ENCODE measurements at regions not wholly inside any gene's neighbourhood (a gene's known extent, or its start where the extent isn't known, plus 50 kb on each side); places are given as distances from the start of the nearest gene placed in this dataset.
A peak's percentile ranks its signal among the peaks of the same experiment; 100 is the strongest.

- no peak overlapping the region for H3K27ac ChIP-seq (ENCODE audit: extremely low read depth, low read depth, low read length)
- H3K4me1 ChIP-seq (replicated peaks in 1 of 2; ENCODE audit: control insufficient read depth in 2 of 2, insufficient read depth in 2 of 2, low read length in 2 of 2) = no peaks in the 10 kb centered on the region
- intact Hi-C loops (cut with micrococcal nuclease) = loop anchor here (1.0 to 5.0 kb wide), 2 partner anchors 513 to 1617 kb away; no protein-coding TSS in a partner anchor
- in situ Hi-C loops (cut with MboI) = loop anchor here (10.0 kb wide), 1 partner anchor 510 kb away; no protein-coding TSS in a partner anchor
- peak; percentile 79 for FAIRE-seq
- no peak overlapping the region for H2AFZ ChIP-seq (ENCODE audit: low read depth, low read length)
- no peaks in the 10 kb centered on the region; the same call in 1 of the 2 replicates for H3K9me3 ChIP-seq (replicated peaks; ENCODE audit: control insufficient read depth, insufficient read depth, low read depth, low read length)
- ChIA-PET POLR2A (no interaction called here), CTCF (ENCODE audit: low intra/inter-chr PET ratio) (interaction anchor here (0.5 to 1.4 kb wide), 5 partner anchors 513 to 1621 kb away, joined by 3 to 5 read pairs (median 4); no protein-coding TSS in a partner anchor)
- no peaks in the 10 kb centered on the region for H4K20me1 ChIP-seq (replicated peaks; ENCODE audit: control insufficient read depth, insufficient read depth, low read length)
- H3K36me3 ChIP-seq (ENCODE audit: control insufficient read depth, insufficient read depth, low read length) = no peaks in the 10 kb centered on the region
- no peaks in the 10 kb centered on the region for H3K27me3 ChIP-seq (ENCODE audit: control insufficient read depth in 2 of 2, insufficient read depth in 2 of 2, low read length in 2 of 2)
- WGBS (ENCODE audit: insufficient coverage, low coverage, missing lambda C conversion rate) = 2% methylated on average over 5 of the region's 5 CpGs
- no peak overlapping the region for H3K4me2 ChIP-seq (ENCODE audit: insufficient read depth, low read length)
- ATAC-seq = peak; percentile 45; the same call in 2 of the 3 replicates
- no peaks in the 10 kb centered on the region for H3K79me2 ChIP-seq (ENCODE audit: control insufficient read depth, insufficient read depth, low read length)
- DNase-seq (ENCODE audit: extremely low read depth in 1 of 4, low spot score in 3 of 4) = peak; percentile 16 to 44 (median 38)
- no peaks in the 10 kb centered on the region for H3K9me1 ChIP-seq (ENCODE audit: control insufficient read depth, insufficient read depth, low read length)
- BruUV-seq (replicated peaks) = no TSS peak
- no peak overlapping the region for H3K4me3 ChIP-seq
- H3K9ac ChIP-seq (ENCODE audit: insufficient read depth in 1 of 2, low read depth in 2 of 2, low read length in 2 of 2) = no peak overlapping the region
- TF ChIP-seq SMC3 (conservative IDR thresholded peaks at IDR 0.05; ENCODE audit: insufficient read depth, low read depth, low read length) (0 out of 2 replicates have a peak, but pooled peaks have one; percentile 27), REST (IDR thresholded peaks at IDR 0.05; ENCODE audit: borderline replicate concordance) (peak; percentile 27; the same call in 1 of the 2 replicates), REST (CRISPR knock-in tag; IDR thresholded peaks at IDR 0.05; ENCODE audit: low read depth) (no peak), DPF2 (IDR thresholded peaks at IDR 0.05) (no peak), RAD21 (CRISPR knock-in tag; conservative IDR thresholded peaks at IDR 0.05 in 1 of 2, IDR thresholded peaks at IDR 0.05 in 1 of 2) (peak; percentile 56 to 72), CTCF (IDR thresholded peaks at IDR 0.05 in 2 of 3, conservative IDR thresholded peaks at IDR 0.05 in 1 of 3; ENCODE audit: insufficient read depth in 2 of 3, low read depth in 1 of 3, low read length in 3 of 3) (peak; percentile 30 to 67 (median 67); a peak in 5 of 6 replicates)
These were observed 367.7 kb upstream of the SEMA3D start for GRCh38 chr7:85554236-85555178.

Data from K562 (cell line).